Cerebellar nuclear complex (tissue), 1 donor: ENCODE measurements at regions not wholly inside any gene's neighbourhood (a gene's known extent, or its start where the extent isn't known, plus 50 kb on each side); places are given as distances from the start of the nearest gene placed in this dataset.

ENCODE experiments used
- DNase-seq, 2 experiments: peaks; one replicate each; lab custom pipeline; 2025; lab: John Stamatoyannopoulos, UW

DNA sequence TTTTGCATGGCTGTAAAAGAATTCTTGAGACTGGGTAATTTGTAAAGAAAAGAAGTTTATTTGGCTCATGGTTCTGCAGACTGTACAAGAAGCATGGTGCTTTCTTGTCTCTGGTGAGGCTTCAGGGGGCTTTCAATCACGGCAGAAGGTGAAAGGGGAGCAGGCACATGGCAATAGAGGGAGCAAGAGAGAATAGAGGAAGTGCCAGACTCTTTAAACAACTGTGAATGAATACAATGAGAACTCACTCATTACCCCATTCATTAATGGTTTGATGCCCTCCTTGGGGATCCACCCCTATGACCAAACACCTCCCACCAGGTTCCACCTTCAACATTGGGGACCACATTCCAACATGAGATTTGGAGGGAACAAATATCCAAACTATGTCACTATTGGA is 463.5 kb downstream of the MTX2 start:
- DNase-seq, result no peak

DNA sequence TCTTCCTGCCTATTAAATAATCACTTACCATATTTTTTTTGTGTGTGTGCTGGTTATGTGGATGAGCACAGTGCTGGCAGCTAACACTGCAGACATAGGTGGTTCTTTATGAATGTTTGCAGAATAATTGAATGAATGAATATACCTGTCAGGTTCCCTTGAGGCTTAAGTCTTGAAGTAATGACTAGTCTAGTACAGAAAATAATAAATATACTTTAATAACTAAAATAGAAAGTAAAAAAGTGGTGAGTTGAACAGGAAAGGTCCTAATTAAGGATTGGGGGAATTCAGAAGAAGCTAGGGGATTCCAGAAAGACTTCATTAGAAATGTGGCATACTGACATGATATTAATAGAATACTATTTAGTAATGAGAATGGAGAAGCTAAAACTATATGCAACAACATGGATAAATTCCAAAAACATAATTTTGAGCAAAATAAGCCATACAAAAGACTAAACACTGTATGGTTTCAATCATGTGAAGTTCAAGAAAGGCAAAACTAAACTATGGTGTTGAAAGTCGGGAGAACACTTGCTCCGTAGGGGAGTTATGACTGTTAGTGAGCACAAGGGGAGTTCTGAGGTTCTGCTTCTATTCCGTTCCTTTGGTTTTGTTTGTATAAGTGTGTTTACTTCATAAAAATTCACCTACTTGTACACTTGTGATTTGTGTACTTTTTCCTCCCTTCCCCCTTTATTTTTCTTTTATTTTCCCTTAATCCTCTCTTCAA is 464.6 kb downstream of the MTX2 start:
- DNase-seq, result no peak

- no peak for DNase-seq
These were observed 465.6 kb downstream of the MTX2 start for GRCh38 chr2:176734868-176735267.

- no peak for DNase-seq
These were observed 470.3 kb upstream of the HNRNPA3 start for GRCh38 chr2:176742271-176742670.

- no peak for DNase-seq
These were observed 468.9 kb upstream of the HNRNPA3 start for GRCh38 chr2:176743671-176744070.

DNA sequence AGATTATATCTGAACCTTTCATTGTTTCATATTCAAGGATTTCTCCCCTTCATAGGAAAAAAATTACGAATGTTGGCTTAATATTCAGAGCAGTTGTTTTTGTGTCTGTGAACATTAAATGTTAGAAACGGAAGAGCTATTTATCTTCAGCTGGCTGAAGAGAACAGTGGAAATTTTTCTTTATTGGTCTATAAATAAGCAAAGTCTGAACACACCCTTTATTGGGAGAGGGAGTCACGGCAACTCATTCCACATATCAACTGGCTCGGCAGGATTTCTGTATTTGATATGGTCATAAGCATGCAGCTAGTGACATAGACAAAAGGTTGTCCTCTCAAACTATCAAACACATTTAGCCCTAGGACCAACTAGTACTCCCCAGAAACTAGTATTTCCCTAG is 468.4 kb upstream of the HNRNPA3 start:
- no peak for DNase-seq

- DNase-seq, result no peak
These were observed 466.9 kb upstream of the HNRNPA3 start for GRCh38 chr2:176745543-176746200.

GRCh38 chr2:176746411-176746810 is 466.2 kb upstream of the HNRNPA3 start:
- no peak for DNase-seq

- no peak for DNase-seq
These were observed 465.1 kb upstream of the HNRNPA3 start for GRCh38 chr2:176747506-176747905.

DNA sequence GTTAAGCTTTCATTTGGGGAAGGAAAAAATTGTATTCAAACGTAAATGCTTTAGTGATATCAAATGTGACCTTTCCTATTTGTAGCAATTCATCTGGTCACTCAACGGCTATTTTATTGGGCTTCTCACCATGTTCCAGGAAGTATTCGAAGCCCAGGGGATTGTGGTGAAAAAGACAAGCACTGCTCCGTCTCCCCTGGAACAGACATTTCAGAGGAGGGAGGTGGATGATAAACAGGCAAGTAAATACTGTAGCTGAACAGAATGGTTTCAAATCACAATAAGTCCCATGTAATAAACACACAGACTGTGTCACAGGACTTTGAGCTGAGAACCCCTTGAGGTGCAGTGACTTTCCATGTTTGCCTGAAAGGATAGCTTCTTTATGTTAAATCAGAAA is 464.7 kb upstream of the HNRNPA3 start:
- DNase-seq, result no peak

DNA sequence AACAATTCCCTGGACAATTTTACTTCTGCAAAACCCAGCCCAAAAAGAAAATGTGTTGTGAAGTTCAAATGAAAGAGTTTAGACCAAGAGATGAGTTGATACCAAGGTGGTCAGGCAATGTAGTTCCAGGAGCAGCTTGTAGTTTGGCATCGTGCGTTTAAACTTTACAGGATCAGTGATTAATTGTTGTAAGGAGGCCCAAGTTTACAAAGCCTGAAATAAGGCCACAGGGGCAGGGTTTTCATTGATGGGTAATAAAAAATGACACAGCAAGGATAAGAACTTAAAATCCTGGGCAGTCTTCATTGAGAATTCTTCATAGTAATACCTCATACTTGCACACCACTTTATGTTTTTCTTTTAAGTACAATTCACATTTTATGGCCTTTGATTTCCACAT is 463.9 kb upstream of the HNRNPA3 start:
- DNase-seq, result no peak

DNA sequence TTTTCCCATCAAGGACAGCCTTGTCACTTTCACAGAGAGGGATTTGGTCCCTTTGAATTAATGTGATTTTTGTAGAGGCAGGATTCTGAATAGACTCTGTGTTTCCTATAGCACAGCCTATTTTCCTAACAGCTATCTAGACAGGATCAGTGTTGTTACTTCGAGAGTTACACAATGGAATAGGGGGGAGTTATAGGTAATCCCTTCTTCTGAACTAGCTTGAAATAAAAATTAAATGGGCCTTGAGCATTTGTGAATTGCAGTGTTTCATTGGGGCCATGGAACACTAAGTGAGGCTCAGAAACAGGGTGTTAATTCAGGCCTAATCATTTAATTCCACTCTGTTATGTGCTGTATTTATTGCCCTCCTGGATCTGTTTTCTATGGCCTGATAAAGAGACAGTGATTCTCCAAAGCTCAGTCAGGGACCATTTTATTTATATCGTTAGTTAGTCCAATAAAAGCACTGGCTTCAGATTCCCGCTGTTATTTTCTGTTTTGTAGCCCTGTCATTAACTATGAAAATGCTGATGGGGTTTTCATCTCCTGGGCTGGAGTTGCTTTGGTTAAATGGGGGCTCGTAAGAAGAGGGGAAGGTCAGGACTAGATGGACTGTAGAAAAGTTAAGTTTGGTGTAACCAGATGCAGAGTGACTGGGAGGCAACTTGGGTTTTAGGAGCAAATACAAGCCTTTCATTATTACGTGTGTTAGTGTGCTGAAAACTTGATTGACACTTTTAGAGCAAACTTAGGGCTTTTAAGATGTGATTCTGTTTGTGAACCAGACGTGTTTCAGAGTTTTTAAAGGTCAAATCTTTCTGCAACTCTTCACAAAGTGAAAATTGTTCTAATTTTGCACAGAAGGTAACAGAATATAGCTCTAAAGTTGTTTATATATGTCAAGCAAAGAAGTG is 461.0 kb upstream of the HNRNPA3 start:
- no peak for DNase-seq

- no peak for DNase-seq
These were observed 460.3 kb upstream of the HNRNPA3 start for GRCh38 chr2:176752295-176752694.

DNA sequence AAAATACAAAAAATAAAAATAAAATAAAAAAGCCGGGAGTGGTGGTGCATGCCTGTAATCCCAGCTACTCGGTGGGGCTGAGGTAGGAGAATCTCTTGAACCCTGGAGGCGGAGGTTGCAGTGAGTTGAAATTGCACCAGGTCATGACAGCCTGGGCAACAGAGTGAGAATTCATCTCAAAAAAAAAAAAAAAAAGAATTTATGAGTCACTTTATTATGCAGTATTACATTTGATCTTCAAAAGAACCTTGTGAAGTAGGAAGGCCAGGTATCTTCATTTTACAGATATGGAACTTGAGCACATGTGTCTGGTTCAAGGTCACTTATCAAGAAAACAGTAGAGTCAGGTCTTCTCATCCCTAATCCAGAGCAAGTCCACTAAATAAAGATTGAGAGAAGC is 459.4 kb upstream of the HNRNPA3 start:
- no peak for DNase-seq

GRCh38 chr2:176753752-176754474 is 458.7 kb upstream of the HNRNPA3 start:
- DNase-seq, result no peak

DNA sequence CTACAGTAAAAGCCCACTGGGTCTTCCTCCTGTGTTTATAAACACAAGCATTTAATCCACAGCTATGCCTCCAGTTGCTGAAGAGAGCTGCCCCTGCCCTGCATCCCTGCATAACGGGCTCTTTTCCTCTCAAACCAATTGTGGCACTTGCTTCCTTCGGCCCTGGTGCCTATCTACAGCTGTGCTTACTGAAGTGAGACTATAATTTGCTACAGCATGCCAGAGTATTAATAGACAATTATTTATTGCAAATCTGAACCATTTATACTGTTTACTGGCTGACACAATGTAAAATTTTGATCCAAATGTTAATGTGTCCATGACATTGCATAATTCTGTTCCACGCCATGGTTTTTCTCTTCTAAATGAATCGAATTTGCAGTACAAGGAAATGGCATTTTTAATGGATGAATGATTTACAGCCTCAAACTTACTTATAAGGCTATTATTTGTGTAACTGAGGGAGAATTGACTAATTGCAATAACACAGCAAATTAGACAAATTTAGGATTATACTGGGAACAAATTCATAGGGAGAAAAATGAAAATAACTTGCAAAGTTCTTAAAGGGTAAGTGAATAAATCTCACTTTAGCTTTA is 457.0 kb upstream of the HNRNPA3 start:
- DNase-seq, result no peak

- no peak for DNase-seq
These were observed 454.2 kb upstream of the HNRNPA3 start for GRCh38 chr2:176758426-176758825.

GRCh38 chr2:176760439-176760838 is 452.2 kb upstream of the HNRNPA3 start:
- no peak for DNase-seq

- DNase-seq, result no peak
These were observed 449.5 kb upstream of the HNRNPA3 start for GRCh38 chr2:176763130-176763529.

GRCh38 chr2:176763851-176764404 is 448.7 kb upstream of the HNRNPA3 start:
- DNase-seq, result no peak

GRCh38 chr2:176764921-176765320 is 447.7 kb upstream of the HNRNPA3 start:
- no peak for DNase-seq
